GM15510 (cell line): ENCODE measurements at regions not wholly inside any gene's neighbourhood (a gene's known extent, or its start where the extent isn't known, plus 50 kb on each side); places are given as distances from the start of the nearest gene placed in this dataset.

Source experiments
- POLR2A ChIP-seq: IDR thresholded peaks from 3 replicates; pipeline ENCODE4 v1.6.1; 2011; ENCODE audit warnings: borderline replicate concordance; ENCODE audit not compliant: insufficient read length; ENCODE audit errors: extremely low read depth

GRCh38 chr7:106518239-106518638 lies 142.7 kb downstream of the CCDC71L start:
- TF ChIP-seq POLR2A, result no peak

GRCh38 chr7:106517508-106517907 lies 143.4 kb downstream of the CCDC71L start:
- TF ChIP-seq POLR2A, result no peak

- TF ChIP-seq POLR2A, result no peak
Measured at GRCh38 chr7:106515321-106515720, 145.6 kb downstream of the CCDC71L start.

GRCh38 chr7:106514881-106515280 lies 146.1 kb downstream of the CCDC71L start:
- no peak for TF ChIP-seq POLR2A

- no peak for TF ChIP-seq POLR2A
Measured at GRCh38 chr7:106512217-106512616, 148.7 kb downstream of the CCDC71L start.

- no peak for TF ChIP-seq POLR2A
Measured at GRCh38 chr7:106504645-106505044, 156.3 kb downstream of the CCDC71L start.

- no peak for TF ChIP-seq POLR2A
Measured at GRCh38 chr7:106504207-106504606, 156.8 kb downstream of the CCDC71L start.

- no peak for TF ChIP-seq POLR2A
Measured at GRCh38 chr7:106503626-106504025, 157.3 kb downstream of the CCDC71L start.

GRCh38 chr7:106501605-106502580 lies 159.1 kb downstream of the CCDC71L start:
- no peak for TF ChIP-seq POLR2A

- TF ChIP-seq POLR2A, result no peak
Measured at GRCh38 chr7:106499897-106500296, 161.1 kb downstream of the CCDC71L start.

- TF ChIP-seq POLR2A, result no peak
Measured at GRCh38 chr7:106493041-106493731, 167.8 kb downstream of the CCDC71L start.

GRCh38 chr7:106488465-106488864 lies 172.5 kb downstream of the CCDC71L start:
- no peak for TF ChIP-seq POLR2A

GRCh38 chr7:106487892-106488291 lies 173.1 kb downstream of the CCDC71L start:
- TF ChIP-seq POLR2A, result no peak

- TF ChIP-seq POLR2A, result no peak
Measured at GRCh38 chr7:106486331-106486730, 174.6 kb downstream of the CCDC71L start.

GRCh38 chr7:106485919-106486318 lies 175.0 kb downstream of the CCDC71L start:
- TF ChIP-seq POLR2A, result no peak
